MM.1S (cell line): ENCODE measurements at regions not wholly inside any gene's neighbourhood (a gene's known extent, or its start where the extent isn't known, plus 50 kb on each side); places are given as distances from the start of the nearest gene placed in this dataset.

Experiments used
- EZH2 ChIP-seq: fragments of 300-600 bp; sonication (generic); optimal IDR thresholded peaks from 2 replicates; pipeline ENCODE3; 2017; ENCODE audit warnings: low read depth, mild to moderate bottlenecking, antibody characterized with exemption, low read length, mixed read lengths
- EZH2phosphoT487 ChIP-seq: fragments of 300-600 bp; sonication (generic); IDR thresholded peaks from 2 replicates; pipeline ENCODE4 v1.6.1; 2018; ENCODE audit warnings: antibody characterized with exemption, low read length
- TF ChIP-seq, protein P1 (sequence below): fragments of 300-600 bp; sonication (generic); IDR thresholded peaks from 2 replicates; pipeline ENCODE4 v1.5.1; 2016; ENCODE audit warnings: antibody characterized with exemption, low read length, mixed read lengths

DNA sequence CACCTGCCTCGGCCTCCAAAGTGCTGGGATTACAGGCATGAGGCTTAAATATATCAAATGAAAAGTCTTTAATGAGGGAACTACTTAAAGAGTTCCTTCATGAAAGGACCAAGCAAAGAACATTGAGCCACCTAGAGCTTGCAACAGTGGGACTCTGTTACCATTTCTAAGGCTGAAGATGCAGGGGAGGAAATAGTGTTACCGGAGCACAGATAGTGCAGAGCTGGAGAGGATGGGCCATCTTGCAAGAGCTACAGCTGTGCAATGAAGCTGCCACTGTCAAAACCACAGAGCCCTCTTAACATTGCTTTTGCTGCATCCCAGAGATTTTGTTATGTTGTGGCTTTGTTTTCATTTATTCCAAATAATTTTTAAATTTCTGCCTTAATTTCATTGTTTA is 77.1 kb upstream of the NAA35 start:
- TF ChIP-seq, protein P1, sequence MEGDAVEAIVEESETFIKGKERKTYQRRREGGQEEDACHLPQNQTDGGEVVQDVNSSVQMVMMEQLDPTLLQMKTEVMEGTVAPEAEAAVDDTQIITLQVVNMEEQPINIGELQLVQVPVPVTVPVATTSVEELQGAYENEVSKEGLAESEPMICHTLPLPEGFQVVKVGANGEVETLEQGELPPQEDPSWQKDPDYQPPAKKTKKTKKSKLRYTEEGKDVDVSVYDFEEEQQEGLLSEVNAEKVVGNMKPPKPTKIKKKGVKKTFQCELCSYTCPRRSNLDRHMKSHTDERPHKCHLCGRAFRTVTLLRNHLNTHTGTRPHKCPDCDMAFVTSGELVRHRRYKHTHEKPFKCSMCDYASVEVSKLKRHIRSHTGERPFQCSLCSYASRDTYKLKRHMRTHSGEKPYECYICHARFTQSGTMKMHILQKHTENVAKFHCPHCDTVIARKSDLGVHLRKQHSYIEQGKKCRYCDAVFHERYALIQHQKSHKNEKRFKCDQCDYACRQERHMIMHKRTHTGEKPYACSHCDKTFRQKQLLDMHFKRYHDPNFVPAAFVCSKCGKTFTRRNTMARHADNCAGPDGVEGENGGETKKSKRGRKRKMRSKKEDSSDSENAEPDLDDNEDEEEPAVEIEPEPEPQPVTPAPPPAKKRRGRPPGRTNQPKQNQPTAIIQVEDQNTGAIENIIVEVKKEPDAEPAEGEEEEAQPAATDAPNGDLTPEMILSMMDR: no peak
- TF ChIP-seq EZH2phosphoT487: no peak
- TF ChIP-seq EZH2: no peak
